Activated naive CD4-positive, alpha-beta T cell treated with Interleukin-2 at 50 U/mL for 16 hours (primary cell): ENCODE measurements at regions not wholly inside any gene's neighbourhood (a gene's known extent, or its start where the extent isn't known, plus 50 kb on each side); places are given as distances from the start of the nearest gene placed in this dataset.

Experiments
- DNase-seq: peaks from one replicate; pipeline ENCODE4 v3.0.0-alpha.2; 2020

DNA sequence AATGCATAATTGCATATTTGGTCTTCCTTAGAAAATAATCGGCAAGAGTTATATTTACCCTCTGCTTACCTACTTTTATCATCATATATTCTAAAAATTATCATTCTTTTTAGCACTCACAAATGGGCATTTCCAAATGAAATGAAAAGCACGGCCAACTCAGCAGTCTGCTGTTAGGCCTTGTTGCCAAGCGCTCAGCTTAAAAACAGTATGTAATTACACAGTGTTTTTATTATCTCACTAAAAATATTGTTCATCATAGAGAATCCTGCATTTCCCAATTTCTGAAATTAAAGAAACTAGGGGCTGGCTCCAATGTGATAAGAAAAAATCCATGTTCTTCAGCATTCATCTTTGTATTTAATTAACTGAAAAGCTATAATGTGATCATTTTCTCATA is 391.7 kb upstream of the ADARB2 start:
- no peak for DNase-seq

GRCh38 chr10:2124135-2124534 is 386.8 kb upstream of the ADARB2 start:
- DNase-seq = no peak

GRCh38 chr10:2122431-2123124 is 385.3 kb upstream of the ADARB2 start:
- no peak for DNase-seq

DNA sequence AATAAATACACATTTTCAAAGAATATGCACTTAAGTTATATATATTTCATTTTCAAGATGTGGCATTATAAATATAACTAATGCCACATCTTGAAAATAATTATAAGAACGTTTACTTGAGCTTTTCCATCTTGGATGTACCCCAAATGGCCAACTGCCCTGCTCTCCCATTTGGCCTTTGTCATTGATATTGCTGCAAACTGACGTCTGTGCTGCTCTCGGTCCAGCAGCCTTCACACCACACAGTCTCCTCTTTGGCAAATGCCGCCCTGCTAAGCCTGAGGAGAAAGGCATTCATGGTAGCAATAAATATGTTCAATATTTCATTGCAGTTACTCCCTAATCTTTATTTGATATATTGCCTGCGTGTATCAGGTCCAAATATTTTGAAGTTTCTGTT is 384.6 kb upstream of the ADARB2 start:
- DNase-seq = no peak

GRCh38 chr10:2121315-2121714 is 384.0 kb upstream of the ADARB2 start:
- no peak for DNase-seq

GRCh38 chr10:2120746-2121145 is 383.4 kb upstream of the ADARB2 start:
- DNase-seq = no peak

DNA sequence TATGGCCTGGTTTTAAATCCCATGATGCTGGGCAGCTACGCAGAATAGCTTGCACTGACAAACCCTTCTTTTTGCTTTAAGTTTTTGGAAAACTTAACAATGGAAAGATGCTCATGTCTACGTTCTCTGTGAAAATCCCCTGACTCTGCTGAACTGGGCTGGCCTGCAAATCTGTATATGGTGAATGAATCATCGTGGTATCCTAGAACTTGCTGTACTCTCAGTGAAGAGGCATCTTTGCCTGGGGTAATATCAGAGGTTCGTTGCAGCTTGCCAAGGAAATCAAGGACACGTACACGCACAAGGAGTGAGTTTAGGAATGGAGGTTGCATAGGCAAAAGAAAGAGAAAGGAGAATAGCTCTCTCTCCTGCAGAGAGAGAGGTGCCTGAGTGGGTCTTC is 382.0 kb upstream of the ADARB2 start:
- DNase-seq = no peak

DNA sequence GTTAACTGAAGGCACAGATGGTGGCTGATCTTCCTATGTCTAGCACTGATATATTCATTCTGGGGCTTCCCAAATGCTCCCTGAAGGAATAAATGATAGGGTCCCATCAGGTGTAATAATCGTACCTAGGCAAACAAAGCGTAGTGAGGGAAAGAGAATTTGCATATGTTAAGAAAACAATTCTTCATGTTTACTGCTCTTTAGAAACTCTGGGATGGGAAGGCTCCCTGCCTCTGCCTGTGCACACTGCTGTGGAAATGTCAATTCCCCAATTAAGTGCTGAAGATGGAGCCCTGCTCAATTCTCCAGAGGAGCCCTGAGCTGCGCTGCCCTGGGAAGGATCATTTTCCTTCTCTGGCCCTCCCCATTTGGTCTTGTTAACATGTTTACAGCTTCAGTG is 380.9 kb upstream of the ADARB2 start:
- DNase-seq = no peak

DNA sequence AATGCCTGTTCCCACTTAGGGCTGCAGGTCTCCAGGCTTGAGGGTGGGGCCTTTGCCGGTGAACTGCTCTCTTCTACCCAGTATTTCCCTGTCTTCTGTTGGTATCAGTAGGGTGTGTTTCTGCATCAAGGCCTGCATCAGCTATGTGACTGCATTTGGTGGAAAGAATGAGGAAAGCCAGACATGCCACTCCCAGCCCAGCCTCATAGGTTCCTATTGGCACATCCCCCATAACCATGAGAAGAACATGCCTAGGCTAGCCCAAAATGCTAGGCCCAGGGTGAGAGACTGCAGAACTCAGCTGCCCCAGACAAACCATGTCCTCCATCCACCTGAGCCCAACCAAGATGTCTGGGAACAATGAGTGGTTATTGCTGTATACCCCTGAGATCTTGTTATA is 380.3 kb upstream of the ADARB2 start:
- DNase-seq = no peak

GRCh38 chr10:2111965-2112364 is 374.6 kb upstream of the ADARB2 start:
- no peak for DNase-seq

DNA sequence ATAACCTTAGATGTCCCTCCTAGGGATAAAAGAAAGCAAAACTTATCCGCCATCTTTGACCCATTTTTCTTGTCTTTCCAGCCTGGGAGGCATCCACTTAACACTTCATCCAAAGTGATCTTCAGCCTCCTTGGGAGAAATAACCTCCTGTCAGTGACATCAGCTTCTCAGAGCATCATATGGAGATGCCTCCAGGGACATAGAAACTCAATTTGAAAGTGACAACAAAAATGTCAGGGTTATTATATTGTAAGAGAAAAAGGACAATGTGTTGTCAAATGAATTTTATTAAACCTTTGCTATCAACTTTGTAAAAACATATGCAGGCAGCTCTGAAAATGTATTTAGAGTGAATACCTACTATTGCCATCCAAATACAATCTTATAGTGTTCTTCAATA is 371.2 kb upstream of the ADARB2 start:
- no peak for DNase-seq

DNA sequence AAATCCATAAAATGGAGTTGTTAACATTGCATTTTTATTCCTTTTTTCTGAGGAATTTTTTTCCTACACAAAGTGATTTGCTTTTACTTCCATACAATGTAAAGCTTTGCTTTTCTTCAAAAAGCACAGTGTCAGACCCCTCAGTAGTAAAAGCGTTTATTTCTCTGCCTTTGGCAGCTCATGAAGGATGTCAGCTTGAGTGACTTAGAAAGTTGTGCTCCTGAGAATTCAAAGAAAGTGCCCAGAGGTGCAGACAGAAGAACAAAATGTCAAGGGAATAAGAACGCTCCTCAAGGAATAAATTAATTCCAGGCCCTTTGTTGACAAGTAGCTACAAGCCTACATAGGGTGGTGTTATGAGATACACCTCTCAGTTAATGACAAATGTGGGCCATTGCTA is 369.3 kb upstream of the ADARB2 start:
- DNase-seq = no peak

- DNase-seq = no peak
These were observed 362.0 kb upstream of the ADARB2 start for GRCh38 chr10:2099321-2099720.

GRCh38 chr10:2097937-2098336 is 360.6 kb upstream of the ADARB2 start:
- no peak for DNase-seq

DNA sequence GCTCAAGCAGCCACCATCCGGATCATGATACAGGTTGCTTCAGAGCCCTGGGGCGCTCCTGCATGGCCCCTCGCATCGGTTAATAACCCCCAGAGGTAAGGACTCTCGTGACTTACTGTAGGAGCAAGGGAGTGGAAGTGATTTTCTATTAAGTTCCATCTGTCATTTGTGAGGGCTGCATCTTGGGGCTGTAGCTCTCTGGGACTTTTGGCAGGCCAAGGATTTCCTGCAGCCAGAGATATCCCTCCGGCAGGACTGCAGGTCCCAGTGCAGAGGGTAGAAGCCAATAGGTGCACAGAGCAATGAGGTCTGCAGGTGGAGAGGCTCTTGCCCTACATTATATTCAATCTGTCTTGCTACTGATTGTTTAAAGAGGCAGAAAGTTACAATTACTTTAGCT is 356.8 kb upstream of the ADARB2 start:
- no peak for DNase-seq

- no peak for DNase-seq
These were observed 346.3 kb upstream of the ADARB2 start for GRCh38 chr10:2083591-2083990.

DNA sequence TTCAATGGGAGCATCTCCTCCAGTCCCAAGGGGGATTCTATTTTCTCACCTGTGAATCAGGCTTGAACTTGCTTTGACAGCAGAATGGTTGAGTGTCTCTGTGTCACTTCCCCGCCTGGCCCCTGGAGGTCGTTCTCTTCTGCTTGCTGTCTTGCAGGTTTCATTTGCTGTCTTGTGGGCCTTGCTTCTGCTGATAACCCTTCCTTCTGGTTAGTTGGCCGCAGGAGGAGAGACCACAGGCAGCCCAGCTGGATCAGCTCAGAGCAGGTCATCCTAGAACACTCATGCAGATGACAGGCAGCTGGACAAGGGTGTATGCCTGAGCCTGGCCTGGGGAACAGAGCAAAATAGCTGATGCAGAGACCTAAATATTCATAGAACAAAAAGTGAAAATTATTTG is 344.2 kb upstream of the ADARB2 start:
- DNase-seq = no peak

GRCh38 chr10:2079603-2080078 is 342.3 kb upstream of the ADARB2 start:
- no peak for DNase-seq

DNA sequence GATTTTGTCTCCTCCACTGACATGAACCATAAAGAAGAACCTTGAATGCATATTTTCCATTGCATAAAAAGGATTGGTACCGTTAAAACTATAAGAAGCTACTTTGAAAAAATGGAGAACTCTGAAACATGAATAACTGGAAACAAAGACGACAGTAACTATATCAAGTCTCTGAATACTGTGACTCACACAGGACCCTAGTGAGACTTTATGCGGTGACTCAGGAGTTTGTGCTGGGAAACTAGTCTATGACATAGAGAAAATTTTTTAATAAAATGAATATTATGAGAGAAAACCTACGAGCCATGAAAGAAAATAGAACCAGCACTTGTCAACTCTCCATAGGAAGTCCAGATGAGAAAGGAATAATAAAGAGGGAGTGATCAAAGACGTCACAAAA is 339.9 kb upstream of the ADARB2 start:
- no peak for DNase-seq

DNA sequence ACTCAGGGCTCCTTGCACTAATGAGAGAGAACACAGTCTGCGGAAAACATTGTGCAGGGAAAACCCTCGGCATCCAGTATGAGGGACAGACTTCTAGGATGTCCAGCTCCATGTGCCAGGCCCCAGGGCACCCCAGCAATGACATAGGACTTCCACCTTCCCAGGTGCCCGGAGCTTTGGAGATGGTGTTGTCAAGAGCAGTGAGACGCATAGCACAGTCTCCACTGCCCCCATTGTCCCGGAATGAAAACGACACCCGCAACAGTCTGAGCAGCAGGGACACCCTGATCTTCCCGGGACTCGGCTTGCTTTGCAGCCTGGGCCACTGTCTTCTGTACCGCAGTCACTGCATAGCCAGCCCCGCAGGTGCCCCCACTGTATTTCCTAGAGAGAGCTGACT is 339.2 kb upstream of the ADARB2 start:
- no peak for DNase-seq

DNA sequence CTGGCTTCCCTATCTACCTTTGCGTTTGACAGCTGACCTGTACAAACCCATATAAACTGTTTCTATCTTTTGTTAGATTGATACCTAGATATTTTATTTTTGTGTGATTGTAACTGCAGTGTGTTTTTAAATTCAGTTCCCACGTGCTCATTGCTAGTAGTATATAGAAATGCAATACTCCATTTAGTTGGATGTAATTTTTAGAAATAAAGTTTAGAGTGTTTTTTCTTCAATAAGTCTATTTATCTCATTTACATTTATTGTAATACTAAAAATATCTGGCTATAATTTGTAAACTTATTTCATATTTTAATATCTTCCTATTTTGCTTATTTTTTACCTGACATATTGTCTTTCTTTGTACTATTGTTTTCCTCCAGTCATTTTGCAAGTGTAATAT is 329.7 kb upstream of the ADARB2 start:
- no peak for DNase-seq

DNA sequence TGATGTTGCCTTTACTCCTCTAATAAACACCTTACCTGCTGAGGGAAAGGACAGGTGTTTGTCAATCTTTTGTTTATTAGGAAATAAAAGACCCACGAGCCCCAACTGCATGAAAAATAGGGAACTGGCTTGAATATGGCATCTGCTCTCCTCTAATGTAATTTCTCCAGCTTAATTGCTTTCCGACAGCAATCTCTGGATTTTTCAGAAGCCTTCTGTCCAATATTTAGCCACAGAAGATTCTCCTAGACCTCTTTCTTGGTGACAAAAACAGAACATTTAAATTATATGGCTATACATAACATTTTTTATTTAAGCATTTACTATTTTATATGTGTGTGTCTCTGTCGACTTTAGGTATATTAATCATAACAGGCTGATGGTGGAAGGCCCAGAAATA is 317.4 kb upstream of the ADARB2 start:
- no peak for DNase-seq

- DNase-seq = no peak
These were observed 316.5 kb upstream of the ADARB2 start for GRCh38 chr10:2053805-2054204.

GRCh38 chr10:2051108-2051507 is 313.8 kb upstream of the ADARB2 start:
- DNase-seq = no peak

- no peak for DNase-seq
These were observed 312.2 kb upstream of the ADARB2 start for GRCh38 chr10:2049560-2049959.
